HEK293 (cell line): ENCODE measurements at regions not wholly inside any gene's neighbourhood (a gene's known extent, or its start where the extent isn't known, plus 50 kb on each side); places are given as distances from the start of the nearest gene placed in this dataset.

Experiments
- CTCF ChIP-seq: fragments of 450-650 bp; formaldehyde crosslinking; IDR thresholded peaks from 2 replicates; pipeline ENCODE4 v1.5.1; 2016; ENCODE audit warnings: missing biosample characterization, missing genetic modification characterization
- ZNF626 ChIP-seq: fragments of 450-650 bp; sonication (Bioruptor Pico); formaldehyde crosslinking; IDR thresholded peaks from 2 replicates; pipeline ENCODE4 v1.5.1; 2018; ENCODE audit warnings: missing biosample characterization, missing genetic modification characterization, inconsistent platforms
- ZNF677 ChIP-seq: fragments of 450-650 bp; IDR thresholded peaks from 2 replicates; pipeline ENCODE4 v1.5.0; 2018; ENCODE audit warnings: missing biosample characterization, mild to moderate bottlenecking, missing genetic modification characterization, moderate library complexity

- no peak for TF ChIP-seq CTCF (tag by site-specific recombination)
- no peak for TF ChIP-seq ZNF626 (tag by site-specific recombination)
- no peak for TF ChIP-seq ZNF677 (tag by site-specific recombination)
Measured at GRCh38 chr6:55985309-55985708, 109.9 kb upstream of the BMP5 start.
